Heart right ventricle (tissue), 16 donors: ENCODE measurements at regions not wholly inside any gene's neighbourhood (a gene's known extent, or its start where the extent isn't known, plus 50 kb on each side); places are given as distances from the start of the nearest gene placed in this dataset.

Experiments
- ATAC-seq, 8 donors: fragments of 200-7000 bp; cut with Tn5 transposase; one replicate each; pipeline ENCODE4 v1.9.1; 2020; ENCODE audit warnings: mild to moderate bottlenecking in 8 of 8, moderate library complexity in 8 of 8, moderate number of reproducible peaks in 1 of 8
- DNase-seq, 2 donors: peaks; one replicate each; pipeline ENCODE4 v3.0.0-alpha.2; 2020
- H3K27ac ChIP-seq, 10 donors: fragments of 200-600 bp; sonication (generic) in 2 of 10; one replicate each; pipeline versions ENCODE4 v1.5.0 to v1.8.0; 2020 to 2022; ENCODE audit warnings: mild to moderate bottlenecking in 3 of 10
- H3K27me3 ChIP-seq, 7 donors: fragments of 200-600 bp; one replicate each; pipeline ENCODE4 v1.8.0; 2021 to 2022; ENCODE audit warnings: mild to moderate bottlenecking in 2 of 7
- H3K36me3 ChIP-seq, 9 donors: fragments of 200-600 bp; sonication (generic) in 1 of 9; one replicate each; pipeline versions ENCODE4 v1.5.0 to v1.8.0; 2020 to 2022; ENCODE audit warnings: mild to moderate bottlenecking in 2 of 9
- H3K4me1 ChIP-seq, 9 donors: fragments of 200-600 bp; sonication (generic) in 1 of 9; one replicate each; pipeline versions ENCODE4 v1.5.0 to v1.8.0; 2020 to 2022; ENCODE audit warnings: mild to moderate bottlenecking in 4 of 9
- H3K4me3 ChIP-seq, 10 donors: fragments of 200-600 bp; sonication (generic) in 2 of 10; one replicate each; pipeline versions ENCODE4 v1.5.0 to v1.8.0; 2020 to 2022; ENCODE audit warnings: mild to moderate bottlenecking in 7 of 10, moderate library complexity in 2 of 10
- H3K9me3 ChIP-seq, 11 donors: fragments of 200-600 bp in 10 of 11; sonication (generic) in 2 of 11; one replicate each; pipeline versions ENCODE4 v1.5.0 to v1.8.0; 2013 to 2022; ENCODE audit warnings: mild to moderate bottlenecking in 2 of 11, control low read depth in 1 of 11, moderate library complexity in 1 of 11
- CTCF ChIP-seq, 9 donors: fragments of 200-600 bp; sonication (generic) in 2 of 9; IDR thresholded peaks; one replicate each; pipeline versions ENCODE4 v1.5.0 to v1.8.0; 2021 to 2022; ENCODE audit warnings: antibody characterized with exemption in 9 of 9, mild to moderate bottlenecking in 5 of 9, moderate library complexity in 1 of 9
- WGBS, 2 donors: extraction: QIAGEN DNeasy Blood & Tissue Kit; methylation state at CpG; one replicate each; pipeline ENCODE4 v1.1.7; 2013; ENCODE audit warnings: inconsistent platforms in 1 of 2; 5-methylcytosine and 5-hydroxymethylcytosine counted together
- intact Hi-C, 10 donors: fragments of 100-400 bp; cut with DNase I; formaldehyde crosslinking; loops; one replicate each; pipeline versions ENCODE4 v1.11.1 to v1.14.2; 2022
- donor health status: Arrhythmogenic right ventricular cardiomyopathy.
- donor health status: ischemic (EF 13 %, LVEDD 7.1; RV severe dilation, severe dysfunction).
- donor health status: healthy with polysubstance abuse.
- donor health status: DM: no; HTN: yes; CAD: no.
- donor health status: DM: no; HTN: no; CAD: no.
- donor health status: ischemic (EF 25% LVEDD 6.9; RV normal size, moderate dysfunction).
- donor health status: ischemic (EF 25% LVEDD 5.7; RV mildly dilated, moderate dysfunction).
- donor health status: healthy.
- donor health status: DM: yes; HTN: yes; CAD: no.
- donor health status: Ischemic cardiomyopathy.
- donor health status: ischemic (EF 35%, LVEDD 5.7; RV mildly dilated, moderate dysfunction).
- donor health status: nonischemic (EF 11% LVEDD 7.7; RV severe dilation, severe dysfunction).
- donor health status: DM: yes; HTN: yes; CAD: no.
- donor health status: PGD.
- donor health status: ischemic (EF 29% LVEDD 5.4; RV normal size, mild dysfunction).
- donor health status: nonischemic (EF 23%, LVEDD 6.1; RV moderate dilation, normal function).

GRCh38 chr14:39863441-39863840, 431.2 kb upstream of the FBXO33 start:
- H3K9me3 ChIP-seq, result peaks cover 0 to 2% (median 0%) of the 10 kb centered on the region in 11 donors
- 77 to 87% methylated on average over 1 of the region's 1 CpG for WGBS, 2 donors
- H3K4me1 ChIP-seq, result no peaks in the 10 kb centered on the region
- H3K27me3 ChIP-seq, result no peaks in the 10 kb centered on the region
- H3K4me3 ChIP-seq, result no peak overlapping the region
- ATAC-seq (no peak), DNase-seq (no peak)
- intact Hi-C loops, result no loop called here
- no peaks in the 10 kb centered on the region for H3K36me3 ChIP-seq
- no peak for TF ChIP-seq CTCF (IDR thresholded peaks at IDR 0.05)
- H3K27ac ChIP-seq, result no peak overlapping the region

- H3K4me1 ChIP-seq, result no peaks in the 10 kb centered on the region
- ATAC-seq, result no peak
- no peaks in the 10 kb centered on the region for H3K27me3 ChIP-seq
- no peaks in the 10 kb centered on the region for H3K36me3 ChIP-seq
- no peak for DNase-seq
- 61 to 67% methylated on average over 2 of the region's 2 CpGs for WGBS, 2 donors
- no peak overlapping the region for H3K27ac ChIP-seq
- no peak for TF ChIP-seq CTCF (IDR thresholded peaks at IDR 0.05)
- intact Hi-C loops, result no loop called here
- no peak overlapping the region for H3K4me3 ChIP-seq
- H3K9me3 ChIP-seq, result peaks cover 0 to 2% (median 0%) of the 10 kb centered on the region in 11 donors
These were observed 429.5 kb upstream of the FBXO33 start for GRCh38 chr14:39861696-39862095.

- intact Hi-C loops, result no loop called here
- 51 to 73% methylated on average over 4 of the region's 4 CpGs for WGBS, 2 donors
These were observed 429.0 kb upstream of the FBXO33 start for GRCh38 chr14:39861229-39861600.

GRCh38 chr14:39860596-39861228, 428.5 kb upstream of the FBXO33 start:
- peak overlapping the region in 1 of 10 donors; percentile 2 for H3K27ac ChIP-seq
- peaks cover 0 to 2% (median 0%) of the 10 kb centered on the region in 11 donors for H3K9me3 ChIP-seq
- H3K36me3 ChIP-seq, result no peaks in the 10 kb centered on the region
- H3K4me3 ChIP-seq, result peak overlapping the region in 1 of 10 donors; percentile 22
- DNase-seq (no peak), ATAC-seq (peak in 1 of 8 donors; percentile 49)
- H3K4me1 ChIP-seq, result no peaks in the 10 kb centered on the region
- TF ChIP-seq CTCF (IDR thresholded peaks at IDR 0.05), result no peak
- intact Hi-C loops, result no loop called here
- no peaks in the 10 kb centered on the region for H3K27me3 ChIP-seq
- 52 to 59% methylated on average over 8 of the region's 8 CpGs for WGBS, 2 donors

More at GRCh38 chr14:39861229-39861600, 429.0 kb upstream of the FBXO33 start:
- no peaks in the 10 kb centered on the region for H3K36me3 ChIP-seq
- DNase-seq (no peak), ATAC-seq (no peak)
- H3K27me3 ChIP-seq, result no peaks in the 10 kb centered on the region
- H3K4me3 ChIP-seq, result peak overlapping the region in 1 of 10 donors; percentile 22
- TF ChIP-seq CTCF (IDR thresholded peaks at IDR 0.05), result no peak
- no peak overlapping the region for H3K27ac ChIP-seq
- peaks cover 0 to 2% (median 0%) of the 10 kb centered on the region in 11 donors for H3K9me3 ChIP-seq
- H3K4me1 ChIP-seq, result no peaks in the 10 kb centered on the region
